Fibroblast of villous mesenchyme (primary cell): ENCODE measurements at regions not wholly inside any gene's neighbourhood (a gene's known extent, or its start where the extent isn't known, plus 50 kb on each side); places are given as distances from the start of the nearest gene placed in this dataset.

Experiments used
- DNase-seq: peaks from one replicate; pipeline ENCODE4 v3.0.0-alpha.2; 2010; ENCODE audit warnings: low read depth
- H3K4me3 ChIP-seq: 2 replicates; pipeline ENCODE4 v1.5.1; 2011; ENCODE audit warnings: low read depth, mild to moderate bottlenecking, low read length
- TF ChIP-seq, protein P1 (sequence below): IDR thresholded peaks from 2 replicates; pipeline ENCODE4 v1.5.1; 2012; ENCODE audit warnings: low read depth, mild to moderate bottlenecking, low read length; ENCODE audit not compliant: insufficient read depth

DNA sequence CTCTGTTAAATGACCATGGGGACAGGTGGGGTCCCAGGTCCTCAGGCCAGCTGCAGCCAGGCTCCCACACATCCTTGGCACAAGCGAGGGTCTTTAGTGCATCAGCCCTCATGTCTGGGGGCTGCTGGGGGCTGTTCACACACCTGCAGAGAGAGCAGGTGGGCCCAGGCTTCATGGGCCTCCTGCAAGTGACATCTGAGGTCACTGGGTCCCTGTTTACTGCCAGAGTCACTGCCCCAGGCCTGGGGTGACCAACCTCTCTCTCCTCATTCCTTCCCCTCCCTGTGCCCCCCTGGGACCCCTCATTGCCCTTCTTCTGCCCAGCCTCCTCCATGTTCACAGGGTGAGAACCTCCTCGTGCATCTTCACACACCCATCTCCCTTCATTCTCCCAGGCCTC lies 92.4 kb downstream of the RTL6 start:
- no peak overlapping the region for H3K4me3 ChIP-seq
- DNase-seq = no peak
- TF ChIP-seq, protein P1, sequence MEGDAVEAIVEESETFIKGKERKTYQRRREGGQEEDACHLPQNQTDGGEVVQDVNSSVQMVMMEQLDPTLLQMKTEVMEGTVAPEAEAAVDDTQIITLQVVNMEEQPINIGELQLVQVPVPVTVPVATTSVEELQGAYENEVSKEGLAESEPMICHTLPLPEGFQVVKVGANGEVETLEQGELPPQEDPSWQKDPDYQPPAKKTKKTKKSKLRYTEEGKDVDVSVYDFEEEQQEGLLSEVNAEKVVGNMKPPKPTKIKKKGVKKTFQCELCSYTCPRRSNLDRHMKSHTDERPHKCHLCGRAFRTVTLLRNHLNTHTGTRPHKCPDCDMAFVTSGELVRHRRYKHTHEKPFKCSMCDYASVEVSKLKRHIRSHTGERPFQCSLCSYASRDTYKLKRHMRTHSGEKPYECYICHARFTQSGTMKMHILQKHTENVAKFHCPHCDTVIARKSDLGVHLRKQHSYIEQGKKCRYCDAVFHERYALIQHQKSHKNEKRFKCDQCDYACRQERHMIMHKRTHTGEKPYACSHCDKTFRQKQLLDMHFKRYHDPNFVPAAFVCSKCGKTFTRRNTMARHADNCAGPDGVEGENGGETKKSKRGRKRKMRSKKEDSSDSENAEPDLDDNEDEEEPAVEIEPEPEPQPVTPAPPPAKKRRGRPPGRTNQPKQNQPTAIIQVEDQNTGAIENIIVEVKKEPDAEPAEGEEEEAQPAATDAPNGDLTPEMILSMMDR = no peak

DNA sequence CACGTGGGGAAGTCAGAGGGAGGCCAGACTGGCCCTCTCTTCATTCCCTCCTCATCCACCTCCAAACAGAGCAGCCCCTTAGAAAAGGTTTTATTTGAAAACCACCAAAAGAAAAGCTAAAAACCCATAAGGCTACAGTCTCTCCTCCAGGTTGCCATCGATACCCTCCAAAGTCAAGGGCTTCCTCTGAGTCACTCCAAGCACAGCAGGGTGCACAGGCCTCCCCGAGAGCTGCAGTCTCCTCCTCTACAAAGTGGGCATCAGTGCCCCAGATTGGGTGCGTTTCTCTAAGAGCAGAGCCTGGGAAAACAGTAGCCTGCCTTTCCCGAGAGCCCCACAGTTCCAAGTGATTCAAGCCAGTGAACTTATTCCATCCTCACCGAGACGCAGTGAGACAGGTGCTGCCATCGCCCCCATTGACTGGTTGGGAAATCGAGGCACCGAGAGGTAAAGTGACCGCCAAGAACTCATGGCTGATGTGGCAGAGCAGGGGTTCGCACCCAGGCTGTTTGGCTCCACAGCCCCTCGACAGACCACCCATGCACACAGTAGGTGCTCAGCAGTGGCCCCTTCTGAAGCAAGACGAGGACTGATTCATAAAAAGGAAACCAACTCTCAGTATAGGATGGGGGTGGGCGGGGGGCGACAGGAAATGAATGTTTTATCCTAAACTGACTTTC lies 91.7 kb upstream of the SHISAL1 start:
- no peak for DNase-seq
- H3K4me3 ChIP-seq = no peak overlapping the region
- TF ChIP-seq, protein P1 = no peak

DNA sequence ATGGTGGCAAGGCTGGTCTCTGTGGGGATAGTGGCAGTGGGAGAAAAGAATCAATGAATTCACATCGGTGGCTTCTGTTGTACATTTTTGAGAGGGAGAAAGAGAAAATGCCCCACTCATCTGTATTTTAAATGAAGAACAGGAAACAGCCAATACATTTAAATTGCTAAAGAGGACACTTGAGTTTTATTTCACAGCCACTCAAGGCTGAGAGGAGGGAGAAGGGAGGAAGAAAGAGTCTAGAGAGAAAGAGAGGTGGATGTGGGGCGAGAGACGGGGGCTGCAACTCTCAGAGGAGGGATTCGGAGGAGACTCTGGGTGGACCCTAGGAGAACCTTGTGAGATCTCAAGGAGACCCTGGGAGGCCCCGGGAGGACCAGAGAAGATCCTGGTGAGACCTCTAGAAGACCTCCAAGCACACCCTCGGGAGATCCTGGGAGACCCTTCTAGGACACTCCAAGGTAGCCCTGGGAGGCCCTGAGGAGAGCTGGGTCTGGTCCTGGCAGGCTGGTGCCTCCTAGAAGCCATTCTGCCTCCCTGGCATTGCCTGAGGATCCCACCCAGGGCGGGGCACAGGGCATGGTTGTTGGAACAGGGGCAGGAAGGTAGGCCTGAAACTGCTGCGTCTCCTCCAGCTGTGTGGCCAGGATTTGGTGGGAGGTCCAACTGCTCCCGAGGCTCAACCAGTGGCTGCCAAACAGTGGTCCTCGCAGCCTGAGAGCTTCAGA lies 91.0 kb upstream of the SHISAL1 start:
- DNase-seq = no peak
- TF ChIP-seq, protein P1 = no peak
- H3K4me3 ChIP-seq = no peak overlapping the region

DNA sequence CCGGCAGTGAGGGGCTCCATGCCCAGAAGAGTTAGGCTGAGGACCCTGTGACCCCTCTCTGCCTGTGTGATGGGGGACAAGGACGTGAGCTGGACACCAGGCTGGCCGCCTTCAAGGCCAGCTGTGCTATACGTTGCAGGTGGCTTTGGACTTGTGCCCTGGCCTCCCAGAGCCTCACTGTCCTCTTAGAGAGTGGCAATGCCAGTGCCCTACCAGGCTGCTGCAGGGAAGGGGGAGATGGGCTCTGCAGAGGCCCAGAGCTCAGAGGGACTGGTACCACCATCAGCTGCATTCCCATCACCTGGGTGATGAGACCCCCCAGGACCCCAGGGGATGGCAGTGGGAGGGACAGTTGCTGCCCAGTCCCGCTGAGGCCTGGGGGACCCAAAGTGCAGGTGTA lies 90.4 kb upstream of the SHISAL1 start:
- no peak overlapping the region for H3K4me3 ChIP-seq
- DNase-seq = no peak
- TF ChIP-seq, protein P1 = no peak

DNA sequence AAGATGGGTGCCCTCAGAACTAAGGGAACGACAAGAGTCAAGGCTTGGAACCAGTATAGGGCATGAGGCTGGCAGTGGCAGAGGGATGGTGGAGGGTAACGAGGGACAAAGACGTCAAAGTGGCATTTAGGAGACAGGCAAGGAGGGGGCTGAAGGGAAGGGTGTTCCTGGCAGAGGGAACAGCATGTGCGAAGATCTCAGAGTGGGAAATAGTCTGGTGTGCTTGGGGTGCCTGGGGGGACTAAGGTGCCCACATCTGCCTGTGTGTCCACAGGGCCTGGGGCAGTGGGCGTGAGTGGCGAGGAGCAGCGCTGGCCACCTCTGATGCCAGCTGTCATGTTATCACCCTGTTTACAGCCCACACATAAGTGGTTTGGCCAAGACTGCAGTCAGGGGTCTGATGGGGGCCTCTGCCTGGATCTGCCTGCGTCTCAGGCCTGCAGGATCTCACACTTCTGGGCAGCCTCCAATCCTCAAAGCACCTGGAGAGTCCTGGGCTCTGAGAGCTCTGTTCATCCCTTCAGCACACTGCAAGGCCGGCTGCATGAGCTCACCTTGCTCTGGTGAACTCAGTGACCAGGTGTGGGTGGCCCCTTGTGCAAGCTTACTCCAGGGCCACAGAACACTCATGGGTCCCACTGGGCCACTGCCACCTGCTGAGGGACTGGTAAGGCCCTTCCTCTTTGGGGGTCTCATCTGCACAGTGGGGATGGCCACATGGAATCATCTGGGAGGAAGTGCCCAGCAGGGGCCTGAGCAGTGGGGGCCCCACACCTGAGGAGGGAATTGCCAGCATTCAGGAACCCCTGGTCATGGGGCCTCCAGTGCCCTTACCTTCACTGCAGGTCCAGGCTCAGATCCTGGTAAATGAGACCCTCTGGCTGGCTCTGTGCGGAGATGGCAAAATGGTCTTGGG lies 89.7 kb upstream of the SHISAL1 start:
- H3K4me3 ChIP-seq = no peak overlapping the region
- TF ChIP-seq, protein P1 = no peak
- no peak for DNase-seq

DNA sequence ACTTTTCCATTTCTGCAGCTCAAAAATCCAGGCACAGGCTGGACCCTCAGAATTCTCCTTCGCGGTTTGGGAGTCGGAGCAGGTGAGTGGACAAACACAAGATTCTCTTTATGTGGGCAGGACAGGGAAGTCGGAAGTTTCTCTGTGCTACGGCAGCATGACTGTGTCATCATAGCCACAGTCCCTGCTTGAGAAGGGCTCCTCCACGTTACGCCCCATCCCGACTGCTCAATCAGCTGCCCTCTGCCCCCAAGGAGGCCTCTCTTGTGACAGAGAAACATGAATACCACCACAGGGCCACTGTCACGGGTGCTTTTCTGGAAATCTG lies 89.0 kb upstream of the SHISAL1 start:
- TF ChIP-seq, protein P1 = no peak
- DNase-seq = no peak

More for the DNA sequence above, 89.0 kb upstream of the SHISAL1 start:
- no peak overlapping the region for H3K4me3 ChIP-seq
